ENCODE measurements at regions not wholly inside any gene's neighbourhood (a gene's known extent, or its start where the extent isn't known, plus 50 kb on each side); places are given as distances from the start of the nearest gene placed in this dataset.

GRCh38 chr5:93275376-93275775 lies 305.6 kb downstream of the NR2F1-AS1 start:
- DNase-seq (ENCODE audit: low read depth), result no peak

DNA sequence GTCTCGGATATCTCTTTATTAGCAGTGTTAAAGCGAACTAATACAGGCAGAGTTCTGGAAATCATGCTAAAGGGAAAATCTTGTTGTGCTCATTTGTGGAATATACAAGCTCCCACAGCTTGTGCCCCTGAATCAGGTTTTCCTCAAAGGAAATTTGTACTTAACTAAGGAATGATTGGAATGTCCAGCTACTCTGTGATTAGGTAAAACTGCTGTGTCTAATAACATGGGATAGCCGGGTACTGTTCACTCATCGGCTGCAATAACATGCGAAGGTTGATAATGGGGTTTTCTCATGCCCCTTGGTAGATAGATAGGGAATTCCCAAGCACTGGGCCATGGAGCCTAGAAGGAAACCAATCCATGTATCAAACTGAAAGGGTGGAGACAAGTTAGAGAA lies 306.7 kb downstream of the NR2F1-AS1 start:
- no peak for DNase-seq (ENCODE audit: low read depth)

GRCh38 chr5:93273176-93273575 lies 307.8 kb downstream of the NR2F1-AS1 start:
- DNase-seq (ENCODE audit: low read depth), result no peak

DNA sequence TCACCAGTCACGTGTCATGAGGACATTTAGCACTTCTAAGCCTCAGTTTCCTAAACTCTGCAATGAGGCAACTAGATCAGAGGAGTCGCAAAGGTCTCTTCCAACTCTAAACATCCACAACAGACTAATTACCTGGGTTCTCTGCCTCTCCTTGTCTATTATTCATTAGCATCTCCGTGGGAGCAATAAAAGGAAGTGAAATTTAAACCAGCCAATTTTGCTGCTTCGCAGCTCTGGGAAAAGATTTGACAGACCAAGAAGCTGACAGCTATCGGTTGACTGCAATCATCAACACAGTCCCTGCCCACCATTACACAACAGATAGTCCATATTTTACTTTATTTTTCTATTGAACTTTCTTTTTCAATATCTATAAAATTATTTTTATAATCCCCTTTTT lies 308.9 kb downstream of the NR2F1-AS1 start:
- no peak for DNase-seq (ENCODE audit: low read depth)

DNA sequence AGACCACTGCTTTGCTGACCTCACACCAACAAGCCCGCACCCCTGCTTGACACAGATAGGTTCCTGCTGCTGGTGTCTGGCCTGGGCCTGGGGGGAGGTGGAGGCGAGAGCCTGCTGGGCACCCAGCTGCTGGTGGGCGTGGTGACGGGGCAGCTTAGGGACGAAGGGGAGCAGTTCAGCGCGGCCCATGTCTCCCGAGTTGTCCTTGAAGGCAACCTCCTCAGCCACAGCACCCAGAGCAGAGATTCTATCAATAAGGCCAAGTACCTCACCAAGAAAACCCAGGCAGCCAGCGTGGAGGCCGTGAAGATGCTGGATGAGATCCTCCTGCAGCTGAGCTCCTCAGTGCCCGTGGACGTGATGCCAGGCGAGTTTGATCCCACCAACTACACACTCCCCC lies 313.3 kb downstream of the NR2F1-AS1 start:
- no peak for DNase-seq (ENCODE audit: low read depth)

DNA sequence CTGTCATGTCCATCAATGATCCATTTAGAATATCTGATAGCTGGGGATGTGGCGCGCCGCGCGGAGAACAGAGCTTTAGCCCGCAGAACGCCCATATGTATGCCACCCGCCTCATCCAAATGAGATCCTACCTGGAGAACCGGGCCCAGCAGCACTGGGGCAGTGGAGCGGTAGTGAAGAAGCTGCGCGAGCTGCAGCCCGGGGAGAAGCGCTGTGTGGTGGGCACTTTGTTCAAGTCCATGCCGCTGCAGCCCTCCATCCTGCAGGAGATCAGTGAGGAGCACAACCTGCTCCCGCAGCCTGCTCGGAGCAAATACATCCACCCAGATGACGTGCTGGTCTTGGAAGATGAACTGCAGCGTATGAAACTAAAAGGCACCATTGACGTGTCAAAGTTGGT lies 313.7 kb downstream of the NR2F1-AS1 start:
- no peak for DNase-seq (ENCODE audit: low read depth)

DNA sequence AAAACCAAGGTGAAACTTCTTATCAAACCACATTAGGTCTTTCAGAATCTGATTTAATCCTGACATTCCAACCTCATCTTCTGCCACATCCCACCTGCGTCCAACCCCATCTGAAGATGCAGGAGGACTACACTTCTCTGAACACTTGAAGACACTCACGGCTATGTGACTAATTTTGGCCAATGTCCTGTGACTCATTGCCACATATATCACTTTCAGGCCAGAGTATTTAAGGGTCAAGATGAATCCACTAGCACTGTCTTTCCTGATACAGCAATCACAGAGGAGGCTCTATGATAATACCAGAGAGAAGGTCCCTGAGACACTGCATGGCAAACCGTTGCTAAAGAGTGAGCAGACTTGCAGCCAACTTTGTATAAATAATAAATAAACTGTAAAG lies 323.4 kb downstream of the NR2F1-AS1 start:
- no peak for DNase-seq (ENCODE audit: low read depth)

DNA sequence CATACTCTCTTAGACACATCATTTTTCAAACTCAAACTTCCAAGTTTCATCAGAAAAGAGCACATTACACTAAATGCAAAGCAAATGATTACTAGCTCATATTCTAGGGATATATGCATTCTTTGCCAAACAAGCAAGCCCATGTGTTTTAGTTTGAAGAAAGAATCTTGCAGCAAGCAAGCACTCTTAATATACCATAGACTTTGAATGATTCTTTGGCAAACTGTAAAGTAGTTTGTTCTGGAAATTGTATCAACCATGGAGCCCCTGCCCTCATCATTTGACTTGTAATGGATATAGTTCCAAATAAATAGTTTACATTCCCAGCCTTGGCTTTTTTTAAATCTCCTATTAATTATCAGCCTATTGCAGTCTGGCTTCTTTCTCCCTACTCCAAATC lies 325.2 kb downstream of the NR2F1-AS1 start:
- no peak for DNase-seq (ENCODE audit: low read depth)

DNA sequence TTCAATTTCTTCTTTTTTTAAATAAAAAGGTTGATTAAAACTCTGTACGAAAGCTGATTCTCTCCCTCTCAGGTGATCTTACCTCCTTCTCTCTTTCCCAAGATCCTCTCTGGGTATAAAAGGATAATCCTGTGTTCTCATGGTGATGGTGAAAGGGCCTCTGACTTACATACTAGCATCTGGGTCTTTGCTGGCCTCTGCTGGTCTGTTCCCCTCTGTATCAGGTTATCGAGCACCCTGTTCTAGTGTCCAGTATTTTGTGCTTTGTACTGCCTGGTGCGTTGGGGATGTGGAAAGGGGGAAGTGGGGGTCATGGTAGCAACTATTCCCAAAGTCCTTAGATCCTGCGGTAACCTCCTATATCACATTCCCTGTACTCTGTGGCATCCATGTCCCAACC lies 328.9 kb downstream of the NR2F1-AS1 start:
- DNase-seq (ENCODE audit: low read depth), result no peak

DNA sequence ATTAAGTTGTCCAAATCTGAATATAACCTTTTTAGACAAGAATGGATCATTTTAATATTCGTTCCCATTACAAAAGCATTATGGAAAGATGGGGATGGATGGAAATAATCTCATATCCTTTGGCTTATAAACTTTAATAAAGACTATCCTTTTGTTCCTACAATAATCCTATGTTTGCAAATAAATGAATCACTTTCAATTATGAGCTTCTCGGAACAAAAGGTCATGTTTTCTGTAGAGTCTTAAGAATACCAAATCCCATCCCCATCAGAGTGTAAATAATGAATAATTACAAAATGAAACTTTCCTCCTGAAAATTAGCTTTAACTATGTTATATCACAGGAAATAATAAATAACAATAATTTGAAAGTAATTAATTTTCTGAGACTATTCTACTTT lies 329.7 kb downstream of the NR2F1-AS1 start:
- no peak for DNase-seq (ENCODE audit: low read depth)

- no peak for DNase-seq (ENCODE audit: low read depth)
Measured at GRCh38 chr5:93250424-93250823, 330.6 kb downstream of the NR2F1-AS1 start.

DNA sequence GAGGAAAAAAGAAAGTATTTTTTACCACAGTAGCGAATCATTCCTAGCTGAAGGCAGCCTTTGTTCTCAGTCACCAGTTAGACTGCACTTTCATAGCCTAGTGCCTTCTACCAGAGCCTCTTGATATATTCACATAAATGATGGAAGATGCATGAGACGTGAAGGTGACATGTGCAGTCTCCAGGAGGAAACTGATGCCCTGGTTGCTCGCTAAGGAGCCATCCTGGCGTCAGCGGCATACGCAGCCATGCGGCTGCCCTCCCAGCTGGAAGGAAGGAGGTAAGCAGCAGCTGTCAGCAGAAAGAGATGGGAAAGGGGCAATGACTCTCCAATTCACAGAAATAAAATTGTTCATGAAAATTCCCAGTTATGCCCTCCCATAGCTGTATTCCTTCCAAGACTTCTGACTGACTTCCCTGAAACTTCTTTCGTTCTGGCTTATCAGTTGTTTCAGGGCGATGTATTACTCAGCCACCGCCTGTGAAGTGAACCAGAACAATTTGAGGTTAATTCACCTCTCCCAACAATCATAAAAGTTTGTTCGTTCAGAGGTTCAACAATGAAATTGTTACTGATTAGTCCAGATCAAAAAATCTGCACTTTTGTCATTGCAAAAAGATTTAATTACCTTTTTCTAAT lies 331.2 kb downstream of the NR2F1-AS1 start:
- DNase-seq (ENCODE audit: low read depth), result no peak

- DNase-seq (ENCODE audit: low read depth), result no peak
Measured at GRCh38 chr5:93247105-93247504, 333.9 kb downstream of the NR2F1-AS1 start.

- DNase-seq (ENCODE audit: low read depth), result no peak
Measured at GRCh38 chr5:93246090-93246855, 334.7 kb downstream of the NR2F1-AS1 start.

DNA sequence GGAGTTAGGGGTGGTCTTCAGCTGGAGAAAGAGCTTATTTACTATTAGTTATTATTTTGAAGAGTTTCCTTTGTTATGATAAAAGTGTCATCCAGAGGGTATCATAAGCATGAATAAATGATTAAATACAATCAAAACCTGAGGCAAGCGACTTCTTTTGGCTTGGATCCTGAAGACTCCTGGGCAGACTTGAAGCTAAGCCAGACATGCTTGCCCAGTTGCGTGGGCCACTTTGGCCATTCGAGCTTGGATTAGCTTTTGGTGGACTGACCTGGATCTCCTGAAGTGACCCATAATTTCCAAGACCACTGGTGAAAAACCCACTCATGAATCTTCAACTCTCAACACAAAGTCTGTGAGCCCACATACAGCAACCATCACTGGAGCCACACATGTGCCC lies 335.8 kb downstream of the NR2F1-AS1 start:
- no peak for DNase-seq (ENCODE audit: low read depth)

- no peak for DNase-seq (ENCODE audit: low read depth)
Measured at GRCh38 chr5:93243481-93243880, 337.5 kb downstream of the NR2F1-AS1 start.

DNA sequence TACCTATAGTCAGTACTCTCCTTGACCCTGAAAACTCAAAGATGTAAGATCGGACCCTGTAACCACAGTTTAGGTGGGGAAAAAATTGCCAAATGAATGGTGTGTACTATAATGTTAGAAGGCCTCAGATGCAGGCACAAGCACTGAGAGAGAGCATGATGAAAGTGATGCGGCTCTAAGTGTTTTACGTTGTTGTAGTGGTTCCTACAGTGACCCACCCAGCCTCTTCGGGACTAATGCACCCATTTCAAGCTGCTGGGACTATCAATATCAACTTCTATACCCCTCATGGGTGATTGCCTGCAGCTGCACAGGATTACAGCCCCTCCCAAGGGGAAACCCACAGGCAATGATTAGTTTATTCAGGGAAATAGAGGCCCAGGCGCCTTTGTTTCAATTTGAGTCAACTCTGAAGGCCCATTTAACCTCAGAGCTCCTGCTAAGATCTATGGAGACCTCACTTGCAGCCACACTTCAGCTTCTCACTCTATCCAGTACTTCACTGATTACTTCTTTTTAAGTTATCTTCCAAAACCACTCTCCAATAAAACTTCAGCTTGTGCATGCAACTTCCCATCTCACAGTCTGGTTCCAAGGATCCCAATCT lies 340.7 kb downstream of the NR2F1-AS1 start:
- DNase-seq (ENCODE audit: low read depth), result no peak

DNA sequence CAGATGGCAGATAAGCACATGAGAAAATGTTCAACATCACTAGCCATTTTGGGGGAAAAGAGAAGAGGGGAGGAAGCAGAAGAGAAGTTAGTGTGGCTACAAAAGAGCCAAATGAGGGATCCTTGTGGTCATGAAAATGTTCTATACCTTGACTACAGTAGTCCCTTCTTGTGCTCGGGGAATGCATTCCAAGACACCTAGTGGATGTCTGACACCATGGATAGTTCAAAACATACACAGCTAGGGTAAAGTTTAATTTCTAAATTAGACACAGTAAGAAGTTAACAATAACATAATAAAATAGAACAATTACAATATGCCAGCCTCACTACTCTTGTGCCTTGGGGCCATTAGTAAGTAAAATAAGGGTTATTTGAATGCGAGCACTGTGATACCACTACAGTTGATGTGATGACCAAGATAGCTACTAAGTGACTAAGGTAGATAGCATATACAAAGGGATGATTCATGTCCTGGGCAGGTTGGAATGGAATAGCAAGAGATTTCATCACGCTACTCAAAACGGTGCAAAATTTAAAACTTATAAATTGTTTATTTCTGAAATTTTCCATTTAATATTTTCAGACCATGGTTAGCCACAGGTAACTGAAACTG lies 344.1 kb downstream of the NR2F1-AS1 start:
- no peak for DNase-seq (ENCODE audit: low read depth)

DNA sequence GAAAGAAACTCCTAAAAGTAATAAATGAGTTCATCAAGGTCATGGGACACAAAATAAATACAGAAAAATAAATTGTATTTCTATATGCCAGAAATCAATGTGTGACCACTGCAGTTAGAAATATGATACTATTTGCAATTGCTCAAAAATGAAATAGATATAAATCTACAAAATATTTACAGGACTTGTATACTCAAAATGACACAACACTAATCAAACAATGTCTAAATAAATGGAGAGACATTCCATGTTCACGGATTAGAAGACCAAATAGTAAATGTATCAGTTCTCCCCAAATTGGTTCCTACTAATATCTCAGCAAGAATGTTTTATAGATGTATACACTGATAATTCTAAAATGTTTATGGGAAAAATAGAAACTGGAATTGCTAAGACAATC lies 345.3 kb downstream of the NR2F1-AS1 start:
- no peak for DNase-seq (ENCODE audit: low read depth)

DNA sequence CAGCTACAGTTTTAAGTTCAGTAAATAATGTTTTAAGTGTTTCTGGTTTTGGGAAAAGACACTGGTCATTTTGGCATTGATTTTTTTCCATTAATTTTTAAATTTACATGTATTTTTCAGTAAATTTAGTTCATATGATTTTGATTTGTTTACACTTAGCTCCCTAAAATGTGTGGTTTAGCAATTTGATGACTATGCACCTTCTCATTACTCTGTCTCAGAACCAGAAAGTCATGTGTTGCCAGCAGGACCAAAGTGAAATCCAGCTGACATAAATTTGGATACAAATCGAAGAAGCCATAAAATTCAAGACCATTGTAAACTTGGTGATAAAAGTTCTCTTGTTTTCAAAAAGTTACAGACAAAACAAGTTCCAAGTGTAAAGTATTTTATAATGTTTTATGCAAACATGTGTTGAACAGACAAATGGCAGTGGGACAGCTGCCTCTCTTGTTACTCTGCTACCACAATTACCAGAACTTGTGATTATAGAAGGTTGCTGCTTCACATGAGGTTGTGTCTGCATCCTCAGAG lies 354.8 kb downstream of the NR2F1-AS1 start:
- DNase-seq (ENCODE audit: low read depth), result no peak

- DNase-seq (ENCODE audit: low read depth), result no peak
Measured at GRCh38 chr5:93225748-93226147, 355.3 kb downstream of the NR2F1-AS1 start.

DNA sequence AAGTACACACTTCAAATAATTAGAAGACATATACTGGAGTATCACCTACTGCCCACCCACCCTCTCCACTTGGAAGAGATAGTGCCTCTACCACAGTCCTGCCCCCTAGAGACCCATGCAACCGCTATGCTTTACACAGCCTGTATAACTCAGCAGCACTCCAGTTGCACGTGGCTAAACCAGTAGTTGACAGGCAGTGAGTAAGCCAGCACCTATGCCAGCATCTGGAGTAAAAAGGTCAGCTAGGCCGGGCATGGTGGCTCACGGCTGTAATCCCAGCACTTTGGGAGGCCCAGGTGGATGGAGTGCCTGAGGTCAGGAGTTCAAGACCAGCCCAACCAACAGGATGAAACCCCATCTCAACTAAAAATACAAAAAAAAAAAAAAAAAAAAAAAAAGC lies 356.4 kb downstream of the NR2F1-AS1 start:
- DNase-seq (ENCODE audit: low read depth), result no peak

- no peak for DNase-seq (ENCODE audit: low read depth)
Measured at GRCh38 chr5:93221773-93222172, 359.2 kb downstream of the NR2F1-AS1 start.

Data from HS-27A (cell line).